A549 (cell line): ENCODE measurements at regions not wholly inside any gene's neighbourhood (a gene's known extent, or its start where the extent isn't known, plus 50 kb on each side); places are given as distances from the start of the nearest gene placed in this dataset.

Experiments used
- CEBPB ChIP-seq, 2 experiments: fragments of >200 bp in 1 of 2; sonication (Bioruptor Twin) in 1 of 2; formaldehyde crosslinking in 1 of 2; IDR thresholded peaks; 2 replicates each; pipeline ENCODE4 v1.6.1; 2012 to 2016
- CHD2 ChIP-seq: fragments of 150-350 bp; IDR thresholded peaks from 2 replicates; pipeline ENCODE4 v1.6.1; 2014; ENCODE audit warnings: low read length; ENCODE audit not compliant: partially characterized antibody
- CTCF ChIP-seq: fragments of >200 bp; sonication (Bioruptor Twin); formaldehyde crosslinking; IDR thresholded peaks from 3 replicates; pipeline ENCODE4 v1.5.1; 2016
- HMGXB4 ChIP-seq: fragments of 250-450 bp; sonication (Bioruptor Pico); IDR thresholded peaks from 2 replicates; pipeline ENCODE4 v1.5.0; 2021; ENCODE audit warnings: mild to moderate bottlenecking, moderate library complexity, borderline replicate concordance
- JUNB ChIP-seq: fragments of >200 bp; sonication (Bioruptor Twin); formaldehyde crosslinking; IDR thresholded peaks from 2 replicates; pipeline ENCODE4 v1.6.1; 2016
- MYC ChIP-seq: IDR thresholded peaks from 2 replicates; pipeline ENCODE4 v1.6.1; 2012; ENCODE audit warnings: mild to moderate bottlenecking, inconsistent platforms, low read length, improper control_type of control experiment, borderline replicate concordance
- POLR2A ChIP-seq: IDR thresholded peaks from 2 replicates; pipeline ENCODE4 v1.6.1; 2012; ENCODE audit warnings: mild to moderate bottlenecking, low read length
- SMC3 ChIP-seq: fragments of >200 bp; sonication (Bioruptor Twin); formaldehyde crosslinking; IDR thresholded peaks from 3 replicates; pipeline ENCODE4 v1.6.1; 2018; ENCODE audit warnings: inconsistent platforms
- ZNF302 ChIP-seq: fragments of 250-450 bp; sonication (Bioruptor Pico); IDR thresholded peaks from 2 replicates; pipeline ENCODE4 v1.9.0; 2021; ENCODE audit warnings: inconsistent platforms, mild to moderate bottlenecking, moderate library complexity

- no peak for TF ChIP-seq CEBPB (IDR thresholded peaks at IDR 0.05)
- TF ChIP-seq CTCF = no peak
- no peak for TF ChIP-seq MYC
- TF ChIP-seq HMGXB4 (CRISPR knock-in tag) = no peak
- no peak for TF ChIP-seq SMC3
- no peak for TF ChIP-seq CHD2
- TF ChIP-seq ZNF302 = no peak
- TF ChIP-seq POLR2A = no peak
- no peak for TF ChIP-seq JUNB
Observed at GRCh38 chr2:198476007-198476406, 671.6 kb downstream of the PLCL1 start.
